NCI-H146 treated with DMSO at 0.1 percent for 48 hours (cell line): ENCODE measurements at regions not wholly inside any gene's neighbourhood (a gene's known extent, or its start where the extent isn't known, plus 50 kb on each side); places are given as distances from the start of the nearest gene placed in this dataset.

Experiments
- DNase-seq: peaks from one replicate; lab custom pipeline; 2025; ENCODE audit not compliant: unreplicated experiment; lab: John Stamatoyannopoulos, UW

DNA sequence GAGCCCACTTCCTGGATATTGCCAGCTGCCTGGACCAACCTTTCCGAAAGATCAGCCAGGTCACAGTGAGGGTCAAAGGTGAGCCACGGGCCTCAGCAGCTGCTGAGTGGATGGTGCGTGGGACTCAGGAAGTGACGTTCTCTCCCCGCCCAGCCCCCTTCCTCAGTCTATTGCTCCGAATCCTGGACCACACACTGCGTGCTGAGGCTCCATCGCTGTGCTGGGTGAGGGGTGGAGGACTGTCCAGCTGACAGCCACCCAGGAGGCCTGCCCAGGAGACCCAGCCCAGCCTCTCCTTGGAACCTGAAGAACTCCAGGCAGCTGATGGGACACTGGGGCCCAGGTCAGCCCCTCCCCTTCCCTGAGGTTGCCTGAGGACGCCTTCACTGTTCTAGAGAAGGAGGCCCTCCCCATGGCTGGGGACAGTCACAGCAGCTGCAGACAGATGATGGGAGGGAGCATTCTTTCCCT lies 94.4 kb upstream of the CD93 start:
- DNase-seq, result no peak

DNA sequence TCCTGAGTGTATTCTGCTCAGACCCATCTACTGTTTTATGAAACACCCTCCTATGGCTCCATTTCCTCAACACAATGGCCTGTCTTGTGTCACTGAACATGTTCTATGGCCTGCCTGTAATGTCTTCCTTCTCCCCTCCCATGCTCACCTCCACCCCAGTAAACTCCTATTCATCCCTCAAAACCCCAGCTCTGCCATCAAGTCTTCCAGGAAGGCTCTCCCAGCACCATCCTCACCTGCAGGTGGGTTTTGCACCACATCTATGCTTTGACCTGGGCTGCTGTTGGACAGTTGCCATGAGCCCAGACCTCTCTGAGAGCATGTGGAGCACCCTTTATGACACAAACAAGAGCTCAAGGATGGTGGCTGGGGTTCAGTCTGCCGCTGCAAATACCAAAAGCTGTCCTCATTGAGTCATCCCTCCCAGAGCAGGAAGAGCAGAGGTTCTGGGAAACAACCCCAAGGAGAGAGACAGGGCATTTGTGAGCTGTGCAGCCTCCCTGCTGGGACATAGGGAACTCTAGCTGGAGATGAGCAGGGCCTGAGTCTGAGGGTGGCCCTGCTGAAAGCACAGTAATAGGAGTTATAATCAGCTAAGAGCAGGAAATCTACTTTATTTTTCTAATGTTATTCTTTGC lies 93.8 kb upstream of the CD93 start:
- no peak for DNase-seq

DNA sequence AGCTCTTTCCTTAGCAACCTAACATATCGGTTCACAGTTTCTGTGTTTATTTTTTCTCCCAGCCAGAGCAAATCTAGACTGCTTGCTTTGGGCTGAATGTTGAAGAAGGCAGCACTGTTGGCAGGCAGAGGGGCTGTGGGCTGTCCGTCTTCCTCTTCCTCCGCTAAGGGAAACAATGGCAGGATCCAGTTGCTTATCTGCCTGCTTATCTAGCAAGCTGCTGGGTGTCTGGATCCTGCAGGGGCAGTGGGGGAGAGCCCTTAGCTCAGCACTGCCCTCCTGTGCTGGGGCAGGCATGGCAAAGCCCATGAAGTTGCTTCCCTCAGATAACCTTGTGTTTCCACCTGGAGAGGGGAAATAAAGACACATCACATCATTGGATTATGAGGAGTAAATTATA lies 92.7 kb upstream of the CD93 start:
- peak; percentile 3 for DNase-seq

DNA sequence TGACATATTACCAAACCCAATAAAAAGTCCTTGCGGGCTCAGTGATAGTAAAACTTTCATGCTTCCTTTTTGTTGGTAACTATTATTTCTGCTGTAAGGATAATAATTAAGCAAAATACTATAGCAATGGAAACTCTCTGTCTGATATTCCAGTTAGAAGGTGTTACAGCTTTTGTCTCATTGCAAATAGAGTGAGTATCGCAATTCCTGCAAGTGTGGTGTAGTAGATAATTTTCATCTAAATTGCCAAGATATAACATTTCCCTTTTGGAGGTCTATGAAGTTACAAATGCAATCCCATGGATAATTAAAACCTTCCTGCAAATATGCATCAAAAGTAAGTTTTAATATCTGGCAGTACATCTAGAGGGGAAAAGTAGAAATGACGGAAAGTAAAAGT lies 88.7 kb upstream of the CD93 start:
- DNase-seq, result no peak

- no peak for DNase-seq
Observed at GRCh38 chr20:23167431-23167830, 81.3 kb upstream of the CD93 start.

GRCh38 chr20:23166563-23166962 lies 80.4 kb upstream of the CD93 start:
- no peak for DNase-seq

DNA sequence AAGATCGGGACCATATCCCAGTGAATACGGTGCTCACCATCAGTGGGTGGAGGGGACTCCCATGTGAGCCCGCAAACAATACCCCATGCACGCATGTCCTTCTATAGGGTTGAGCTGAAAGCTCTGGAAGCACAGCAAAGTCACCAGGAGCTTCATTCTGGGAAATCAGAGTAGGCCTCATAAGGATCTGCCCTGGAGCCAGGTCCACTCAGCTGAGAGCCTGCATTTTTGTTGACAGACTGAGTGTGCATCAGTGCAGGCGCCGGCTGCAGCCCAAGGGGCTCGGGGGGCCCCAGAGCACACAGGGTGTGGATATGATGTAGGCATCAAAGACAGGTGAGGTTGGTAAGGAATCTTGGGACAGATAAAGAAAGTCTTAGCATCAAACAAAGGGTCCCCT lies 79.8 kb upstream of the CD93 start:
- DNase-seq, result no peak

- DNase-seq, result no peak
Observed at GRCh38 chr20:23165307-23165750, 79.2 kb upstream of the CD93 start.

GRCh38 chr20:23164176-23164601 lies 78.1 kb upstream of the CD93 start:
- DNase-seq, result no peak

- DNase-seq, result no peak
Observed at GRCh38 chr20:23163562-23163961, 77.4 kb upstream of the CD93 start.

- no peak for DNase-seq
Observed at GRCh38 chr20:23162887-23163286, 76.8 kb upstream of the CD93 start.

- peak; percentile 4 for DNase-seq
Observed at GRCh38 chr20:23161968-23162696, 76.0 kb upstream of the CD93 start.

- no peak for DNase-seq
Observed at GRCh38 chr20:23161244-23161891, 75.2 kb upstream of the CD93 start.

DNA sequence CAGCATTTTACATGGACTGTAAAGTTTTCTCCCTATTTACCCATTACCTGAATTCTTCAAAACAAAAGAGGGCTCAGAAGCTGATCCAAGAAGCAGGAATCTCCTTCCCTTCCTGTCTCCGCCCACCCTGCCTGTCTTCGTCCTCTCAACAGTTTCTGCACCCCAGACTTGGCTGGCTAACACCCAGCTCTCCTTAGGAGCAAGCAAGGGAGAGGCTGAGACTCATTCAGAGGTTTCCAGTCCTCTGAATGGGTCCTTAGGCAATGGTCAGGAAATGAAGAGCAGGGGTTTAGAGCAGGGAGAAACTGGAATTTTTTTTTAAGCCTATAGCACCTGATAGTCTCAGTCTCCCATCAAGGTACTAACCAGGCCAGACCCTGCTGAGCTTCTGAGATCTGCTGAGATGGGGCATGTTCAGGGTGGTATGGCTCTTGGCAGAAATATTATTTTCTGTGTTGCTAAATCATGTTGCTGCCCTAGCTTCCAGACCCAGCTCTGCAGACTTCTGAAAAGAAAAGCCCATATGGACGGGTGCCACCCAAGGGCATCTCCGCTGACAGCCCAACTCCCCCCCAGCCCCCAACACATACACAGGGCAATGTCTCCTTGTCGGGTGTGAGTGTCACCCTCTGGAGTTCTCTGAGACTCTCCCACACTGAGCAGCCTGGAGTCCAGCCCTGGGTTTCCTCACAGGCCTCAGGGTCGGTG lies 74.6 kb upstream of the CD93 start:
- DNase-seq, result no peak

- no peak for DNase-seq
Observed at GRCh38 chr20:23159947-23160318, 73.8 kb upstream of the CD93 start.

DNA sequence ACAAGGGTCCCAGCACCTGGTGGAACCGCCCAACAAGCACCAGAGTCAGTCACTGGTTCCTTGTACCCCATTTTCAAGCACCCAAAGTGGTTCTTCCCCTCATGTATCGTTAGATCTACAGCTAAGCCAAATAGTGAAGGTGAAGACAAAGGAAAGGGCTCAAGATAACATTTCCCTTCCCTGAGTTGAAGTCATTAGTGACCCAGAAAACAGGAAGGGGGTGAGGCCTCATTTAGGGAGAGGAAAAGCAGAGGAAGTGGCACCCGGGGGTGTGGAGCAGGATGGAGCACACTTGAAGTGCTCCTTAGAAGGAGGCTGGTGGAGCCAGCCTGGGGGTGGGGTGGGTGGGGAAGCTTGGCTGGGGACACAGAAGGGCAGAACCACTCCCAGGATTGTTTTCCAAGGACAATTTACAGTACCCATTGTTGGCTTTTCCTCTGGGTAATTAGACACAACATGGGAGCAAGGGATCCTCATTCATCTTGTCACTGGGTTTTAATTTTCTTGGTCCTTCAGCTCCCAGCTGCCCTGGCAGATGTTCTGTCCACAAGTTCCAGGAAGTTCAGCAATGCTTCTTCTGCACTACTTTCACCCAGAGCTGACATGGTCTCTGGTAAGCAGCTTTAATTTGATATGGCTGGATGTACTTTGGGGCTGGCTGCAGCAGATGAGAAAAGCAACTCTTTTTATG lies 73.3 kb upstream of the CD93 start:
- DNase-seq, result peak; percentile 9

GRCh38 chr20:23157734-23158133 lies 71.6 kb upstream of the CD93 start:
- no peak for DNase-seq

DNA sequence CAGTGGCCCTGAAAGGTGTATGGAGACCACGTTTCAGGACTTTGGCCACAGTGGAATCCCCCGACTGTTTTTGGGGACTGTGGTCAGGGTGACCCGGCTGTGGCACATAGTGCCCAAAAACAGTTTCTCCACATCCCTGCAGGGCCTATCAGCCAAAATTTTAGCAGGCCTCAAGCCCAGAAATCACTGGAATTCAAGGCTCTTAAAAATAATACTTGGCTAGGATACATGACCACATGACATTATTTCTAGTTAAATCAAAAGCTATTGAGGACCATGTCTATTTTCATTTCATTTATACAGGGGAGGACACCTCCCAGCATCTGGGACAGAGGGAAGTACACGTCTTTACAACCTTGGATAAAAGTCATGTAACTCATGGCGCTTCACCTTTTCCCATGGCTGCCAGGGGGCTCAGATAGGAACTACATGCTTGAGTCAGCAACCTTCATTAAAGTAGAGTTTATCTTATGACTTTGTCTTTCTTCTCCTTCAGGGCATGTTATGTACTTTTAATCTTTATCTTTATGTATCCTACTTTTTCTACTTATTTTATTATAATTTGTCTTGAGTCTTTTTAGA lies 70.8 kb upstream of the CD93 start:
- no peak for DNase-seq

- no peak for DNase-seq
Observed at GRCh38 chr20:23156170-23156841, 70.2 kb upstream of the CD93 start.

GRCh38 chr20:23155141-23155590 lies 69.0 kb upstream of the CD93 start:
- DNase-seq, result no peak
